ENCODE measurements at regions not wholly inside any gene's neighbourhood (a gene's known extent, or its start where the extent isn't known, plus 50 kb on each side); places are given as distances from the start of the nearest gene placed in this dataset.
"Not testable (repeated sequence)": the region's sequence is repeated elsewhere in the genome, so short reads cannot be mapped to it uniquely, and the experiment has no call there.

DNA sequence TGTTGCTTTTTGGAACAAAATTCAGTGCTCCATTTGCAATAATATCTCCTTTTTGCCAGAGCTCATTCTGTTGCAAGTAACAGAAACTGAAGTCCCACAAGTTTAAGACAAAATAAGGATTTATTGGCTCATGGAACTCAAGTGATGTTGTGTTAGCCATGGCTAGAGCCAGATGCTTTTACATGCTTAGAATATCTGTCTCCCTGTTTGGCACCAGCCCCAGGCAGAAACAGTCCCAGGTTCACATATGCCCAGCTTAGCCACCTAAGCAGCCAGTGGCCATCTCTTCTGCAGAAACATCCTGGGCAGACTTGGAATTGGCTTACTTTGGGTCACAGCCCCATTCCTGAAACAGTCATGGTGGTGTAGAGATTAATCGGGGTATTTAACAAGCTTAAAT, 540.9 kb upstream of the SGCD start:
- no peak for DNase-seq

DNA sequence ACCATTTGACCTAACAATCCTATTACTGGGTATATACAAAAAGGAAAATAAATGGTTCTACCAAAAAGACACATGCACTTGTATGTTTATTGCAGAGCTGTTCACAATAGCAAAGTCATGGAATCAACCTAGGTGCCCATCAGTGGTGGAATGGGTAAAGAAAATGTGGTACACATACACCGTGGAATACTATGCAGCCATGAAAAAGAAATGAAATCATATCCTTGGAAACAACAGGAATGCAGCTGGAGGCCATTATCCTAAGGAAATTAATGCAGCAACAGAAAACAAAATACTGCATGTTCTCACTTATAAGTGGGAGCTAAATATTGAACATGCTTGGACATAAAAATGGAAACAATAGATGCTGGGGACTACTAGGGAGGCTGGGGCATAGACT, 534.1 kb upstream of the SGCD start:
- DNase-seq = no peak

DNA sequence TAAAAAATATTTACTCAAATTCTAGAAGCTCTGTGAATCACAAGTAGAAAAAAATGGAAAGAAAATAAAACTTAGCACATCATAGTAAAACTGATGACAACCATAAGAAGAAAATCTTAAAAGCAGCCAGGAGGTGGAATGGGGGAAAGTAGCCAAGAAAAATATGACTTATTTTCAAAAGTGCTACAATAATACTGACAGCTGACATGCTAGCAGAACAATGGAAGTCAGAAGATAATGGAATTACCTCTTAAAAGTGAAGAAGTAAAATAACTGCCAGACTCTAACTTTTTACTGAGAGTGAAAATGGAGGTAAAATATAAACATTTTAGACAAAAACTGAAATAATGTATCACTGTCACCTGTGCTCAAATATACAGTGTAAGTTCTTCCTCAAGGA, 532.2 kb upstream of the SGCD start:
- DNase-seq = no peak

DNA sequence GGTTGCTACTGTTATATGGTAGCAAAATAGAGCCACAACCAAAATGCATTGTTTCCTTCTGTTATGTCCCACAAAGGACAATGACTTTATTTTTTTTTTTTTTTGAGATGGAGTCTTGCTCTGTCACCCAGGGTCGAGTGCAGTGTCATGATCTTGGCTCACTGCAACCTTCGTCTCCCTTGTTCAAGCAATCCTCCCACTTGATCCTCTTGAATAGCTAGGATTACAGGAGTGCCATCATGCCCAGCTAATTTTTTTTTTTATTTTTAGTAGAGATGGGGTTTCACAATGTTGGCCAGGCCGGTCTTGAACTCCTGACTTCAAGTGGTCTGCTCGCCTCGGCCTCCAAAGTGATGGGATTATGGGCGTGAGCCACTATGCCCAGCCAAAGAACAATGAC, 527.7 kb upstream of the SGCD start:
- no peak for DNase-seq

DNA sequence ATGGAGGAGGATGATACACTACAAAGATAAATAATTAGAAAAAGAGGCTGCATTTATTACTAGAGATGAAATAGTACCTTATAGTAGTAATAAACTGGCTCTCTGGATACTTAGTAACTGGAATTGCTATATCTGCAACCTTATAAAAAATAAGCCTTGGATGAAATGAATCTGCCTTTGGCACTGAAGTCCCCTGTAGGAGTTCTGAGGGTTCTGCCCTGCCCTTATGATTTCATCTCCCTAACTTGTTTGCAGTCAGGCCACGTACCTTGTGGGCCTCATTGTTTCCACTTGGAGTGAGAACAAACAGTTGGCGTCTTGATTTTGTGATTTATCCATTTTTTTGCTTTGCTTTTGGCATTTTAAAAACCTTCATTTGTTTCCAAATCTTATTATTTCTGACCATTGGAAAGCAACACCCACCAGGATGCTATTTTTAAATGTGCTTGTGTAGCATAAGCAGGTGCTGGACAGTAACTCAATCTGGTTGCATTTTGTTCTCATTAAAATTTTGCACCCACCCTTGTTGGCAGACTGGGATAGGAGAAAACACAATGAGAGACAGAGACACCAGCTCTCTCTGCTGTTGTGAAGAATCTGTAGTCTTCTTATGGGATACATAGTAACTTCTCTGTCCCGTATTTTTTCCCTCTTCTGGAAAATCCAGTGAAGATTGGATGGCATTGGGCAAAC, 518.9 kb upstream of the SGCD start:
- no peak for DNase-seq

DNA sequence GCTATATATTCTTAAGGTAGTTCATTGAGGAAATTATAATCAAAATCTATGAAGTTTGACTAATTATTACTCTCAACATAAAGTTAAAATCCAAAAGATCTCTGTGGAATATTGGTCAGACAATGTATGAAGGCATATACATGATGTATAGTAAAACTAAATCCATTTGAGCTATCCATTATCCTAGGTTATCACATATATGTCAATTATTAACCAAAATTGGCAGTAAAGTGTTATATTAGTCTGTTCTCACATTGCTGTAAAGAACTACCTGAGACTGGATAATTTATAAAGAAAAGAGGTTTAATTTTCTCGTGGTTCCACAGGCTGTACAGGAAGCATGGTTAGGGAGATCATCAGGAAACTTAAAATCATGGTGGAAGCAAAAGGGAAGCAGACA, 511.7 kb upstream of the SGCD start:
- no peak for DNase-seq

DNA sequence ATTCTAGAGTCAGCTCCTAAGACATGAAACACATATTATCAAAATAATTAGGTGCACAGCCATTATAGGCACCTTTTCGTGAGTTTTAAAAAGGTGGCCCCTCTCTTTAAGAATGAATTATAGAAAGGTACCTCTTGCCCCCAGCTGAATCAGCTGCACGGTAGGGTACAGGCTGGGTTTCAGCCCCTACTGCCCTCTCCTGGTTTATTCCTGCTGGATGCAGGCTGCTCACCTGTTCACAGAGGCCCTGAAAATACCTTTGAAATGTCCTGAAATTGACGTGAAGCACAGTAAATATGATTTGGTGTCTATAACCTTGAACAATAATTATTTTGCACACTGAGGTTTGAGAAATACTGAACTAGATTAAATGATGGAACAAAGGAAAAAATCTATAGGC, 504.8 kb upstream of the SGCD start:
- DNase-seq = no peak

DNA sequence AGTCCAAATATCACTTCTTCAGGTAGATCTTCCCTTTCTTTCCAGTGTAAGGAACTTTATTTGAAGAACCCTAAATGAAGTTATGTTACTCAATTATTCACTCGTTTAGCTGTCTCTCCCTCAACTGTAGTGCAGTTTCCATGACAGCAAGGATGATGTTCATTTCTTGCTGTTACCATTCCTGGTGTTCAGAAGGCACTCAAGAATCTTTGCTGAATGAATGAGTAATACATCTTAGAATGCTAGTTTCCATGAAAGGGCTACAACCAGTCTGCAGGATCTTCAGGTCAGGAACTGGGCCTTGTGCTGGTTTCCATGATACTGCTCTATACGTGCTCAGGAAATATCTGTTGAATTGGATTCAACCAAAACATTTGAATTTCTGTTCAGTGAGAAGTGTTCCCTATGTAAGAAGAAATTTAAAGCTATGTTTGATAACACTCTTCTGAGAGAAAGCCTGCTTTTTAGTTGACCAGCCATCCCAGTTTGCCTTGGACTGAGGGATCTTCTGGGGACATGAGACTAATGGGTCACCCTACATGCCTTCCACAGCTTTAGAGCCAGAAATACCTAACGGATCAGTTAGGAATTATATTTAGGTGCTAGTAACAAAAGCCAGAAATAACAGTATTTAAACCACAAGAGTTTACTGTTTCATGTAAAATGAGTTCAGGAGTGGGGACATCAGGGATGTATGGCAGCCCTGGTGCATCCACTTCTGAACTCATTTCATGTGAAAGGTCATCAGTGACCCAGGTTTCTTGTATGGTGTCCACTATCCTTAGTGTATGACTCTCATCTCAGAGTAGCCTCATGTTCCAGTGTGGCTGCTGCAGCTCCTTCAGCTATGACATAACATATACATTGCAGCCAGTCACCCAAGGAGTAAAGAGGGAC, 500.1 kb upstream of the SGCD start:
- no peak for DNase-seq

DNA sequence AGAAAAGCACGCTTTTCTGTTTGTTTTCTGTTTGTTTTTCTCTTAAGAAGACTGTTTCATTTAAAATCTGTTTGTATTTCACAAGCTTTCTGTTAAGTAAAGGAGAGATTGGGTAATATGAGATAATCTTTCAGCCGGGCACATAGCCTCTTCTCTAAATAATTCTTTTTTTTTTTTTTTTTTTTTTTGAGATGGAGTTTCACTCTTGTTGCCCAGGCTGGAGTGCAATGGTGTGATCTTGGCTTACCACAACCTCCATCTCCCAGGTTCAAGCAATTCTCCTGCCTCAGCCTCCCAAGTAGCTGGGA, 499.5 kb upstream of the SGCD start:
- not testable (repeated sequence) for DNase-seq

DNA sequence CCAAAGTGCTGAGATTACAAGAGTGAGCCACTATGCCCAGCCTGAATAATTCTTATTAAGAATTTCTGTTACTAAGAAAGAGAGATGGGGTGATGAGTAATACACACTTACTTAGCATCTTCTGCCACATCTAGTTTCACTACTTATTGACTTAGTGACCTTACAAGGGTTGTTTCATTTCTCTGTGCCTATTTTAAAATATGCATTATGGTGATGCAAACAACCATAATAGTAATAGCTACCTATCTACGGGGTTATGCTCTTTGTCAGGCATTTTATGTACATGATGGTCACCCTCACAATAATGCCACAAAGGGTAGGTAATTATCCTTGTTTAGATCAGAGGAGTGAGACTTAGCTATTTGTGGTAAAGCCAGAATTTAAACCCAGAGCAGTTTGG, 499.0 kb upstream of the SGCD start:
- DNase-seq = no peak

DNA sequence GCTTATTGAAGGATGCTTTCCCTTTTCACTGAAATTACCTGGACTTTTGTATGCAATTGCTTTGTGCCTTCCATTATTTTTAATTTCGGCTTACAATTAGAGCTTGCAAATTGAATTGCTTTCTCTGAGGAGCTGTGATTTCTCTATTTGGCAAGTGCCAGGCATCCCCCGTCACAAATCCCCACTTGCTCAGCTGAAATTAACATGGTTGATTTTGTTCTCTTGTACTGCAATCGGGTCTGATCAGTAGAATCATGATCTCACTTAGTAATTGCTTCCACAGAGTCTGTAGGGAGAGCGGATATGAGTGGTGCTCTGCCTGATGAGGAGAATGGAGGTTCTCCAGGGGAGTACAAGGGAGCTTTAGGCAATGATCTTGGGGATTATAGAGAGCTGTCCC, 495.5 kb upstream of the SGCD start:
- DNase-seq = no peak

DNA sequence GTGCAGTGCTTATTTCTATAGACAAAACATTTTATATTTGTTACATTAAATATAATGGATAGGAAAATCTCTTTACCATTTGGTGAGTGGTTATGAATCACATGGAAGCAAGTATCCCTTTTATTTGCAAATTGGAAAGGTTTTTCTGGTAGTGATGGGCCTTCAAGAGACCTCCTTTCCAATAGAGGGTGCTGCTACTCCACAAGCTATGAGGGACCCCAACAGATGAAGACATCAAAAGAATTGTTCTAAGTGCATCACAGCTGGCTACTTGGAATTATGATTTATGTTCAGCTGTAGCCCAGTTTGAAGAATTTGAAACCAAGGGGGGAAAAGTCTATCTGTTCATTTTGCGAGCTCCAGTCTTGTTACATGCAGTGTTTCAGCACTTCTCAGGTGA, 493.7 kb upstream of the SGCD start:
- DNase-seq = no peak

DNA sequence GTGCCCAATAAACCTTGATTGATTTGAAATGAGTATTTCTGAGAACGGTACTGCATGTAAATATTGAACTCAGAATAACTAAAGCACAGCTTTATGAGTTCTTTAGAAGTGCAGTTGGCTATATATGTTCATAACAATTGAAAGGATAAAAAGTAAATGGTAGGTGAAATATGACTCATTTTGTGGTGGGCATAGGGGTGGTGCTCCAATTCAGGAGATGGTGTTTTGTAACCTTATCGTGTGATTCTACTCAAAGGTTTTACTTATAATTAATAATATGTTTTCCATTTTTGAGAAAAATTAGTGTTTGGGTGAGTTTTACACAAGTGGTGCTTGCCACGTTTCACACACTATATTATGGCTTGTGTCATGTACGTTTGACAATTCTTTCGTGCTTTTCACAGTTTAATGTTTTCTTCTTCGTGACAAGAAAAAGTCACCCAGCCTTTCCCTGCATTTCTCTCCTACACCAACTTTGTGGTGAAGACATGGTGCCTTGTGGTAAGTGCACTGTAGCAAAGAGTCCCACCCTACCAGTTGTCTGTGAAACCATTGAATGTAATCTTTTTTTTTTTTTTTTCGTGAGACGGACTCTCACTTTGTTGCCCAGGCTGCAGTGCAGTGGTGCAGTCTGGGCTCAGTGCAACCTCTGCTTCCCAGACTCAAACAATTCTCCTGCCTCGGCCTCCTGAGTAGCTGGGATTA, 492.5 kb upstream of the SGCD start:
- no peak for DNase-seq

DNA sequence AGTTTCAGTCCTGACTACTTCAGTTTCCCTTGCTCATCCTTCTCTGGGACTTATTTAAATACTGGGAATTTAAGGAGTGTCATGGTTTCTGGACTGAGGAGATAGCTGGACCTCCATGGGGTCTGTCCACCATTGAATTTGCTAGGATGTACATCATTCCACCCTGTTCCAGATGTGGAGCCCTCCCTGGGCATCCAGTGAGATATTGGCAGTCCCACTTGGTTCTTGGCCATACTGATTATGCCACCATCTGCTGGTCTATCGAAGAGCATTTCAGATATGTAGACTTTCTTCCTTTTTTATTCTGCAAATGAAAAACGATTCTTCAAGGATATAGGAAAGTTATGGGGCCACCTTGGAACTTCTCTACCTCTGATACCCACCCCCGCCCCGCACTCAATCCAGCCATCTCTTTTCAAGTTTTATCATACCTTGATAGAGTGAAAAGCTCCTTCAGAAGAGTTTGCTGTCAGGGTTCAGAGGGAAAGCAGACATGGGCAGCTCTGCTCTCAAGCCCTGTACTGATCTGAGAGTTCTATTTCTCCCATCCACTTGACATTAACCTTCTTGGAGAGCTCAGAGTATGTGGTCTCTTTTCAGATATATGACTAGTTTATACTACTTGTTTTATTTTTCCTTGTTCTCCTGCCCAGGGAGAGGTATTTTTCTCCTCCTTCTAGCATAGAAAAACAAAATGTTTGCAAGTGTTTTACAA, 490.7 kb upstream of the SGCD start:
- DNase-seq = no peak

DNA sequence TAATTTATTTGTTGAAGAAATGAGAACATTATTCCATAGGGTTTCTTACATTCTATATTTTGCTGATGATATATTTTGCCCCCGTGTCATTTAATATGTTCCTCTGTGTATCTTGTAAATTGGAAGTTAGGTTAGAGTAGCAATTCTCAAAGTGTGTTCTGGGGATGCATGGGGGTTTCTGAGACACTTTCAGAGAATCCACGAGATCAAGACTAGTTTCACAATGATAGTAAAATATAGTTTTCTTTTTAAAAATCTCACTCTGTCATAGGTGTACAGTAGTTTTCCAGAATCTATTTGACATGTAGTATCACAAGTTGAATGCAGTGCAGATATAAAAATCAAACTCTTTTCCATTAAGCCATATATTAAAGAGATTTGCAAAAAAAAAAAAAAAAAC, 488.6 kb upstream of the SGCD start:
- DNase-seq = no peak

DNA sequence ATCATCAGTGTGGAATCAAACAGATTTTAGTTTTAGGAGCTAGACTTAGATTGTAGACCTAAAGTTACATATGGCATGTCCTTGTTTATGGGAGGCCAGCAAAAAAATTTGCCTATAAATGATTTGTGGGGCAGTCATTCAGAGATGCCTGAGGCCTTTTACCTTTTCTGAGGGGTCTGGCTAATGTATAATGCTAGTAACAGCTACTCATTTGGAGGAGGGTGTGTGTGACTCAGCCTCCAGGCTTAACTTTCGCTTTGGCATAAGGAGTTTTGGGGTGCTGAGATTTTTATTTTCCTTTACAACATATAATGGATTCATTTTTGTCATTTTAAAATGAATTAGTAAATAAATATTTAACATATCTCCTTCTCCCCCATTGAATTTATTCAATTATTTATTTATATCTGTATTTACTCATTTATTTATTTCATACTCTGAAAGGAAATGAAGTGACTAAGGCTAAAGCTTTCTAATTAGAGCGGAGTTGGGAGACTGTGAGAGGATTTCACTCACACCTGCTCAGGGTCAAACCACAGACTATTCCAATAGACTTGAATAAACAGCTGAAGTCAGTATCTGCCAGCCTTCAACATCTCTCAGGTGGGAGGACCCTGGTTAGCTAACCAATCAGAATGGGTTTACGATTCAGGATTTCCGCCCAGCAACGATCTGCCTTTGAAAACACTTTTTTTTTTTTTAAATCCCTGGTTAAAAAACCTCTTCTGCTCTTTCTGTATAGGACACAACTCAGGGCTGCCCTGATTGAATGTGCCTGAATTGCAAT, 487.5 kb upstream of the SGCD start:
- DNase-seq = peak; percentile 54

DNA sequence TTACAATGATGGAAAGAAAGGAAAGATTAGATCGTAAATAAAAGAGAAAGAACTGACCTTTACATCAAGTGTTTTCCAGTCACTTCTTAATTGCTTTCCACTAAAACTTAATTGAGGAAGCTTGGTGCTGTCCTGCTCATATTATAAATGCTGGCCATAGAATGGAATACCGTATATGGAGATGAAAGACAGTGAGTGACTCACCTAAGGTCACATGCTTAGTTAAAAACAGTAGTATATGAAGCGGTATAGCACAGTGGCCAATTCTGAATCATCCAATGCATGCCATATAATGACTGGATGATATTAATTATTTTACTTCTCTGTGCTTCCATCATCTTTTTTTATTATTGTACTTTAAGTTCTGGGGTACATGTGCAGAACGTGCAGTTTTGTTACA, 482.4 kb upstream of the SGCD start:
- no peak for DNase-seq

DNA sequence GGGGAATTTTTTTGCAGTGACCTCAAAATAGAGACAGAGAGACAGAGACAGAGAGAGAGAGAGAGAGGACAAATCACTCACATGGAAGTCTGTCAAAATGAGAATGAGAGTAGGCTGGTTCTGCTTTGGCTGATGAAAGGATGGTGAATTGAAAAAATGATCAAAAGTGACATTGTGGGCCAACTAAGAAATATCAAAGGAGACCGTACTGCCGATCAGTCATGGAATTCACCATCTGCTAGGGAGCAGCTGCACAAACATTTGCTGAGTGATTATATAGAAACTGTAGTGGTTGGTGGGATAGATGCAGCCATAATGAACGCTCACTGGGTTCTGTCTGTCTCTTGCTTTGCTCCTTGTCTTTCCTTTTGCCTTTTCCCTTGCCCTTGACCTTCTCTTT, 476.6 kb upstream of the SGCD start:
- DNase-seq = peak; percentile 65

DNA sequence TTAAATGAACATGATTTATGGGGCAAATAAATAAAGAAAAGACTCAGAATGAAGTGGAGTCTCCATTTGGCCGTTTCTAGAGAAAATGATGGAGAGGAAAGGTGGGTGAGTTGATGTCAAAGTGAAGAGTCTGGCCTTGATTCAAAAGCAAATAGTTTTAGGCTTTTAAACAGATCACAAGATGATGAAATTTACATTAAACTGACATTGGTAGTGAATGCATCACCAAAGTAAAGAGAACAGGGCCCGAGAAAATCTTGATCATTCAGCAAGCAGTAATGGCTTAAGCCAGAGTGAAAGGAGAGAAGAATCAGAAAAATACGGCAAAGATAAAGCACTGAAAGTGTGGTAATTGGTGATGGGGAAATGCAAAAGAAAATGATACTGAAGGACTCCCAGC, 460.0 kb upstream of the SGCD start:
- no peak for DNase-seq

DNA sequence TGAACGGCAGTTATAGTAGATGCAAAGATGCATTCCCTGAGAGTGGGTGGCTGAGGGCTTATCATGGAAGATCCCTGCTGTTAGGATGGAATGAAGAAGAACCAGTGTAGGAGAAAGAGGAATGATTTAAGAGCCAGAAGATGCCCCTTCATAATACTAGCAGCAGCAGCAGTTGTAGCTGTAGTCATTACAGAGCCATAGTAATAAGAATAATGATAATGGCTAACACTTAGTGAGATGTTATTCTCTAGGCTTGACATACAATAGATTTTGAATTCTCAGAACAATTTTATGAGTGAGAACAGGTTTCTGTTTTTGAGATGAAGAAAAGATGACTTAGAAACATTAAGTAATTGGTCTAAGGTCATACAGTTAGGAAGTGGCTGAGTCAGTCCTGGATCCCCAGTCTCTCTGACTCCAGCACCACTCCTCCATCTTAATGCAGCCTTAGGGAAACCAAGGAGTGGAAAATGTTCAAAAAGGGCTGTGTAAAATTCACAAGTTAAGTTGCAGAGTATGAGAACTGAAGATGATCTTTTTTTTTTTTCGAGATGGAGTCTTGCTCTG, 459.4 kb upstream of the SGCD start:
- DNase-seq = no peak

DNA sequence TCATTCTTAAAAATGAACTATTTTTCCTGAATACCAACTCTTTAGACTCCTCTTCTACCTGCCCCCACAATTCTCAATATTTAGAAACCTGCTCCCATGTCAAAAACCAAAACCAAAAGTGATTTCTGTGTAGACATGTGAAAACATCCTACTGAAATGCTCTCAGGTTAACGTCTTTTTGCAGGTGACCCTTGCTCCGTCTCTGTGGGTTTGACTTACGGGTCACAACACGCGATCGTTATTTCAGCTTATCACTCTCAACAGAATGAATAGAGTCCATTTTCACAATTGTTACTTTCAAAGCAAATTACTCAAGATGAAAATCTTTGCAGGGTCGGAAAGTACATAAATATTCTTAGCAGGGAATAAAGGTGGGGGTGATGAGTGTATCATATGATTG, 456.3 kb upstream of the SGCD start:
- no peak for DNase-seq

DNA sequence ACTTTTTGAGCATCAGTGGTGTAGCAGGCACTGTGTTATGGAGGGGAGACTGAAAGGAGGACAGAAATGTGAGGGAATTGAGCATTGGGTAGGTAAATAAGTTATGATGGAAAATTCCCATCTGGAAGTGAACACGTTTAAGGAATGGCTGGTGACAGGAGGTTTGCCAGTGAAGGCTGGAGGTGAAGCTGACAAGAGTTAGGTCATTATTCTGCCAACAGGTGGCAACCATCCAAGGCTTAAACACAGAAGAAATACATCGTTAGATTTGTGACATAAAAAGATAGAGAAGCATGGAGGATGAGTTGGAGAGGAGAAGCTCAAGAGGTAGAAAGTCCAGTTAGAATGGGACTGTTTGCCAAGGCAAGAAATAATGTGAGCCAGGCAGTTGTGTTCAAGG, 455.3 kb upstream of the SGCD start:
- no peak for DNase-seq

All from NCI-H774 (cell line).